B cell (primary cell): ENCODE measurements at regions not wholly inside any gene's neighbourhood (a gene's known extent, or its start where the extent isn't known, plus 50 kb on each side); places are given as distances from the start of the nearest gene placed in this dataset.

ENCODE experiments used
- ATAC-seq: fragments of 200-7000 bp; cut with Tn5 transposase; one replicate; pipeline ENCODE4 v1.10.0; 2021; ENCODE audit warnings: low read depth, mild to moderate bottlenecking, moderate number of reproducible peaks, moderate library complexity
- CTCF ChIA-PET: fragments of 350-600 bp; sonication (Branson Sonifier 250); formaldehyde crosslinking; loops from one replicate; lab custom pipeline; 2021; ENCODE audit warnings: antibody characterized with exemption, inconsistent platforms; lab: Charles Lee
- POLR2A ChIA-PET: fragments of 350-600 bp; sonication (Branson Sonifier 250); formaldehyde crosslinking; loops from one replicate; lab custom pipeline; 2021; ENCODE audit warnings: antibody characterized with exemption; lab: Charles Lee
- DNase-seq: peaks from one replicate; pipeline ENCODE4 v3.0.0; 2013
- H2AFZ ChIP-seq: 2 replicates; pipeline ENCODE4 v1.6.1; 2012; ENCODE audit warnings: mild to moderate bottlenecking, low read depth, low read length; ENCODE audit not compliant: insufficient read depth, poor library complexity, severe bottlenecking
- H3K27ac ChIP-seq, 2 donors: 1 replicate in 1 of 2; 2 replicates in 1 of 2; pipeline ENCODE4 v1.5.1; 2012 to 2013; ENCODE audit warnings: low read length in 2 of 2, mild to moderate bottlenecking in 2 of 2, moderate library complexity in 1 of 2
- H3K27me3 ChIP-seq, 4 experiments: fragments of 200-600 bp in 1 of 4; sonication (generic) in 1 of 4; replicated peaks in 1 of 4; 1 replicate in 2 of 4; 2 replicates in 2 of 4; pipeline versions ENCODE4 v1.6.1 to v1.7.0; 2013 to 2016; ENCODE audit warnings: low read length in 3 of 4, mild to moderate bottlenecking in 2 of 4, mixed read lengths in 1 of 4, moderate library complexity in 1 of 4; ENCODE audit not compliant: insufficient read depth in 4 of 4, control insufficient read depth in 3 of 4; ENCODE audit errors: control extremely low read depth in 1 of 4
- H3K36me3 ChIP-seq, 2 experiments: replicated peaks in 1 of 2; 1 replicate in 1 of 2; 2 replicates in 1 of 2; pipeline versions ENCODE4 v1.6.1 to v1.7.1; 2013; ENCODE audit warnings: low read length in 1 of 2; ENCODE audit not compliant: insufficient read depth in 2 of 2, control insufficient read depth in 1 of 2; ENCODE audit errors: control extremely low read depth in 1 of 2, extremely low read depth in 1 of 2
- H3K4me1 ChIP-seq, 2 donors: fragments of 200-600 bp in 1 of 2; sonication (generic) in 1 of 2; 1 replicate in 1 of 2; 2 replicates in 1 of 2; pipeline versions ENCODE4 v1.5.1 to v1.6.1; 2013 to 2017; ENCODE audit warnings: low read length in 2 of 2; ENCODE audit not compliant: control insufficient read depth in 2 of 2, insufficient read depth in 2 of 2
- H3K4me2 ChIP-seq: replicated peaks from 2 replicates; pipeline ENCODE3; 2012; ENCODE audit warnings: mild to moderate bottlenecking, low read depth, low read length; ENCODE audit not compliant: poor library complexity, severe bottlenecking
- H3K4me3 ChIP-seq, 5 experiments: fragments of 200-600 bp in 1 of 5; sonication (generic) in 1 of 5; 1 replicate in 3 of 5; 2 replicates in 2 of 5; pipeline versions ENCODE4 v1.5.1 to v1.7.0; 2011 to 2016; ENCODE audit warnings: low read length in 4 of 5, mild to moderate bottlenecking in 4 of 5, low read depth in 2 of 5, control low read depth in 1 of 5, moderate library complexity in 1 of 5; ENCODE audit not compliant: insufficient read depth in 1 of 5; ENCODE audit errors: control extremely low read depth in 1 of 5, extremely low read depth in 1 of 5
- H3K79me2 ChIP-seq: fragments of 200-600 bp; sonication (generic); one replicate; pipeline ENCODE4 v1.6.0; 2016; ENCODE audit warnings: low read length; ENCODE audit not compliant: control insufficient read depth, insufficient read depth
- H3K9ac ChIP-seq: fragments of 200-600 bp; sonication (generic); 2 replicates; pipeline ENCODE4 v1.6.1; 2017; ENCODE audit warnings: mild to moderate bottlenecking, low read length, moderate library complexity
- H3K9me3 ChIP-seq, 3 donors: one replicate each; pipeline versions ENCODE4 v1.6.1 to v1.7.1; 2013; ENCODE audit warnings: low read length in 2 of 3; ENCODE audit not compliant: control insufficient read depth in 2 of 3, insufficient read depth in 1 of 3; ENCODE audit errors: control extremely low read depth in 1 of 3
- H4K20me1 ChIP-seq: 2 replicates; pipeline ENCODE4 v1.6.0; 2012; ENCODE audit warnings: mild to moderate bottlenecking, low read length; ENCODE audit not compliant: insufficient read depth, control insufficient read depth, poor library complexity, severe bottlenecking
- H3K27ac Mint-ChIP-seq: one replicate; pipeline ENCODE4 v1.8.0; 2021; ENCODE audit warnings: mixed read lengths
- H3K27me3 Mint-ChIP-seq: one replicate; pipeline ENCODE4 v1.8.0; 2021; ENCODE audit warnings: mixed read lengths
- H3K4me1 Mint-ChIP-seq: one replicate; pipeline ENCODE4 v1.8.0; 2021; ENCODE audit warnings: mixed read lengths
- H3K4me3 Mint-ChIP-seq: one replicate; pipeline ENCODE4 v1.8.0; 2021; ENCODE audit warnings: mixed read lengths
- H3K9me3 Mint-ChIP-seq: one replicate; pipeline ENCODE4 v1.8.0; 2022; ENCODE audit warnings: mixed read lengths; ENCODE audit not compliant: insufficient read depth
- EZH2 ChIP-seq: IDR thresholded peaks from 2 replicates; pipeline ENCODE4 v1.6.1; 2012; ENCODE audit warnings: borderline replicate concordance, low read depth, mild to moderate bottlenecking, moderate library complexity, low read length; ENCODE audit not compliant: insufficient read depth, poor library complexity, severe bottlenecking
- WGBS: methylation state at CpG from one replicate; pipeline ENCODE4 v1.1.5; 2013; ENCODE audit warnings: missing lambda C conversion rate; ENCODE audit not compliant: insufficient coverage; 5-methylcytosine and 5-hydroxymethylcytosine counted together
- intact Hi-C: fragments of 100-400 bp; cut with micrococcal nuclease; formaldehyde crosslinking; loops from one replicate; pipeline ENCODE4 v1.10.0; 2022
- TF ChIP-seq, protein P1 (sequence below): fragments of 200-600 bp; IDR thresholded peaks from one replicate; pipeline ENCODE4 v1.8.0; 2022; ENCODE audit warnings: antibody characterized with exemption, mild to moderate bottlenecking

DNA sequence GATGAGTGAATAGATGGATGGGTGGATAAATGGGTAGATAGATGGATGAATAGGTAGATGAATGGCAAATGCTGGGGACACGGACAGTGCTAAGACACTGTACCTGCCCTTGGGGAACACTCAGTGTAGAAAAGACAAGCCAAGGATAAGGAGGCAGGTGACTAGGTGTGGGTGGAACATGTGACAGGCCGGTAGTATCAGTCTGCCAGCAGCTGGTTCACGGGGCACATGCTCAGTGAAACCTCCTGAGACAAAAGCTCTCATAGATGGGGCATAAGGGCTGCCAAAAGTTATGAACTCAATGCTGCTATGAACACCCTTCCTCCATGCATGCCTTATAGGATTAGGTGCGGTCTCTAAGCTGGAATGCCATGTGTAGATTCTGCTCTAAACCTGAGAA lies 71.0 kb downstream of the C5orf15 start:
- Histone ChIP-seq H3K9ac (no peak overlapping the region), H4K20me1 (no peaks in the 10 kb centered on the region), H3K79me2 (no peaks in the 10 kb centered on the region), H3K27ac (no peak overlapping the region), H2AFZ (no peak overlapping the region), H3K4me1 (peaks cover 32 to 36% of the 10 kb centered on the region in 2 donors), H3K36me3 (no peaks in the 10 kb centered on the region), H3K4me3 (no peak overlapping the region), H3K4me2 (peak overlapping the region; percentile 29), H3K9me3 (no peaks in the 10 kb centered on the region), H3K27me3 (no peaks in the 10 kb centered on the region)
- Mint-ChIP-seq H3K4me1 (peaks cover 31% of the 10 kb centered on the region), H3K9me3 (no peaks in the 10 kb centered on the region), H3K27ac (no peak overlapping the region), H3K27me3 (no peaks in the 10 kb centered on the region), H3K4me3 (no peak overlapping the region)
- intact Hi-C loops, result no loop called here
- CTCF ChIA-PET, result interaction anchor here (0.8 to 1.9 kb wide), 4 partner anchors 9 to 474 kb away, joined by 3 to 10 read pairs (median 3); no protein-coding TSS in a partner anchor
- no peak for DNase-seq
- ATAC-seq, result no peak
- POLR2A ChIA-PET, result no interaction called here
- TF ChIP-seq, protein P1, sequence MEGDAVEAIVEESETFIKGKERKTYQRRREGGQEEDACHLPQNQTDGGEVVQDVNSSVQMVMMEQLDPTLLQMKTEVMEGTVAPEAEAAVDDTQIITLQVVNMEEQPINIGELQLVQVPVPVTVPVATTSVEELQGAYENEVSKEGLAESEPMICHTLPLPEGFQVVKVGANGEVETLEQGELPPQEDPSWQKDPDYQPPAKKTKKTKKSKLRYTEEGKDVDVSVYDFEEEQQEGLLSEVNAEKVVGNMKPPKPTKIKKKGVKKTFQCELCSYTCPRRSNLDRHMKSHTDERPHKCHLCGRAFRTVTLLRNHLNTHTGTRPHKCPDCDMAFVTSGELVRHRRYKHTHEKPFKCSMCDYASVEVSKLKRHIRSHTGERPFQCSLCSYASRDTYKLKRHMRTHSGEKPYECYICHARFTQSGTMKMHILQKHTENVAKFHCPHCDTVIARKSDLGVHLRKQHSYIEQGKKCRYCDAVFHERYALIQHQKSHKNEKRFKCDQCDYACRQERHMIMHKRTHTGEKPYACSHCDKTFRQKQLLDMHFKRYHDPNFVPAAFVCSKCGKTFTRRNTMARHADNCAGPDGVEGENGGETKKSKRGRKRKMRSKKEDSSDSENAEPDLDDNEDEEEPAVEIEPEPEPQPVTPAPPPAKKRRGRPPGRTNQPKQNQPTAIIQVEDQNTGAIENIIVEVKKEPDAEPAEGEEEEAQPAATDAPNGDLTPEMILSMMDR, result no peak
- no peak for TF ChIP-seq EZH2
- 52% methylated on average over 3 of the region's 4 CpGs for WGBS

DNA sequence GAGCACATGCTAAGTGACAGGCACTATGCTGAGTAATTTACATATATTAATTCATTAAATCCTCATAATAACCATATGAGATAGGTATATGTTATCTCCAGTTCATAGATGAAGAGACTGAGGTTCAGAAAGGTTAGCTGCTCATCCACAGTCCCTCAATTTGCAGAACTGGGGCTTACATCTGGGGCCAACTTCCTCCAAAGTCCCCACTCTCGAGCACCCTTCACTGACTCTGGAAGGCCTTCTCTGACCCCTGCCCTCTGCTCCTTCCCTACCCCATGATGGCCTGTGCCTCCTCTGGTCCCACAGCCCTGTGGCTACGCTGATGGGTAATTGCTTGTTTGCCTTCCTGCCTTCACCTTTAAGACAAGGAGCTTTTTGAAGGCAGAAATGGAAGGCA lies 71.6 kb downstream of the C5orf15 start:
- peak; percentile 35 for DNase-seq
- H3K4me1 Mint-ChIP-seq, result peaks cover 31% of the 10 kb centered on the region

More for the DNA sequence above, 71.6 kb downstream of the C5orf15 start:
- POLR2A ChIA-PET, result no interaction called here
- no peak overlapping the region for H3K4me3 Mint-ChIP-seq
- Histone ChIP-seq H3K4me1 (peaks cover 32 to 36% of the 10 kb centered on the region in 2 donors), H3K4me3 (no peak overlapping the region), H3K27ac (no peak overlapping the region), H3K9me3 (no peaks in the 10 kb centered on the region), H3K79me2 (no peaks in the 10 kb centered on the region), H3K27me3 (no peaks in the 10 kb centered on the region), H4K20me1 (no peaks in the 10 kb centered on the region), H3K4me2 (peak overlapping the region; percentile 29), H3K36me3 (no peaks in the 10 kb centered on the region), H2AFZ (peak overlapping the region; percentile 36), H3K9ac (no peak overlapping the region)
- no peaks in the 10 kb centered on the region for H3K9me3 Mint-ChIP-seq
- WGBS, result 0% methylated on average over 1 of the region's 2 CpGs
- no peaks in the 10 kb centered on the region for H3K27me3 Mint-ChIP-seq
- H3K27ac Mint-ChIP-seq, result no peak overlapping the region
- intact Hi-C loops, result no loop called here
- no peak for TF ChIP-seq EZH2
- TF ChIP-seq, protein P1, result no peak
- ATAC-seq, result no peak
- CTCF ChIA-PET, result interaction anchor here (0.9 to 1.9 kb wide), 3 partner anchors 9 to 474 kb away, joined by 3 to 10 read pairs (median 3); no protein-coding TSS in a partner anchor
